Lung (tissue), 11 donors: ENCODE measurements at regions not wholly inside any gene's neighbourhood (a gene's known extent, or its start where the extent isn't known, plus 50 kb on each side); places are given as distances from the start of the nearest gene placed in this dataset.

Experiments
- ATAC-seq: fragments of 200-7000 bp; cut with Tn5 transposase; one replicate; pipeline ENCODE4 v1.9.1; 2020; ENCODE audit warnings: moderate number of reproducible peaks; ENCODE audit not compliant: insufficient read depth, low FRiP score
- DNase-seq, 3 donors: peaks; one replicate each; pipeline ENCODE4 v3.0.0-alpha.2; 2013 to 2017
- H3K27ac ChIP-seq, 2 donors: one replicate each; pipeline ENCODE4 v1.5.1; 2013; ENCODE audit warnings: mild to moderate bottlenecking in 2 of 2, moderate library complexity in 2 of 2, control low read depth in 1 of 2, inconsistent platforms in 1 of 2, low read depth in 1 of 2, low read length in 1 of 2
- H3K27me3 ChIP-seq, 3 donors: one replicate each; pipeline ENCODE4 v1.5.1; 2013; ENCODE audit warnings: low read length in 2 of 3; ENCODE audit not compliant: control insufficient read depth in 3 of 3, insufficient read depth in 3 of 3
- H3K36me3 ChIP-seq, 4 donors: one replicate each; pipeline ENCODE4 v1.5.1; 2013; ENCODE audit warnings: low read length in 4 of 4, mild to moderate bottlenecking in 1 of 4, moderate library complexity in 1 of 4; ENCODE audit not compliant: control insufficient read depth in 4 of 4, insufficient read depth in 4 of 4
- H3K4me1 ChIP-seq, 5 donors: one replicate each; pipeline ENCODE4 v1.5.1; 2013; ENCODE audit warnings: low read length in 5 of 5, mild to moderate bottlenecking in 2 of 5, moderate library complexity in 1 of 5; ENCODE audit not compliant: control insufficient read depth in 5 of 5, insufficient read depth in 5 of 5
- H3K4me3 ChIP-seq: one replicate; pipeline ENCODE4 v1.5.1; 2013; ENCODE audit warnings: mild to moderate bottlenecking, control low read depth, moderate library complexity
- H3K9ac ChIP-seq, 2 donors: one replicate each; pipeline ENCODE4 v1.5.1; 2013; ENCODE audit warnings: low read length in 2 of 2, control low read depth in 1 of 2; ENCODE audit not compliant: insufficient read depth in 1 of 2
- H3K9me3 ChIP-seq, 4 donors: one replicate each; pipeline ENCODE4 v1.5.1; 2013; ENCODE audit warnings: low read length in 3 of 4, mild to moderate bottlenecking in 1 of 4, moderate library complexity in 1 of 4; ENCODE audit not compliant: control insufficient read depth in 4 of 4, insufficient read depth in 3 of 4
- WGBS, 2 donors: extraction: QIAGEN DNeasy Blood & Tissue Kit; methylation state at CpG; one replicate each; pipeline ENCODE4 v1.1.7; 2013; 5-methylcytosine and 5-hydroxymethylcytosine counted together
- TF ChIP-seq, protein P1 (sequence below): IDR thresholded peaks from 2 replicates; pipeline ENCODE4 v1.5.1; 2012; ENCODE audit warnings: mild to moderate bottlenecking; ENCODE audit errors: control extremely low read depth, extremely low read depth
- donor health status: control.
- donor health status: control.
- donor health status: Bipolar disorder and iron deficiency.
- donor health status: healthy.
- donor health status: DM: yes; HTN: yes; CAD: no.

DNA sequence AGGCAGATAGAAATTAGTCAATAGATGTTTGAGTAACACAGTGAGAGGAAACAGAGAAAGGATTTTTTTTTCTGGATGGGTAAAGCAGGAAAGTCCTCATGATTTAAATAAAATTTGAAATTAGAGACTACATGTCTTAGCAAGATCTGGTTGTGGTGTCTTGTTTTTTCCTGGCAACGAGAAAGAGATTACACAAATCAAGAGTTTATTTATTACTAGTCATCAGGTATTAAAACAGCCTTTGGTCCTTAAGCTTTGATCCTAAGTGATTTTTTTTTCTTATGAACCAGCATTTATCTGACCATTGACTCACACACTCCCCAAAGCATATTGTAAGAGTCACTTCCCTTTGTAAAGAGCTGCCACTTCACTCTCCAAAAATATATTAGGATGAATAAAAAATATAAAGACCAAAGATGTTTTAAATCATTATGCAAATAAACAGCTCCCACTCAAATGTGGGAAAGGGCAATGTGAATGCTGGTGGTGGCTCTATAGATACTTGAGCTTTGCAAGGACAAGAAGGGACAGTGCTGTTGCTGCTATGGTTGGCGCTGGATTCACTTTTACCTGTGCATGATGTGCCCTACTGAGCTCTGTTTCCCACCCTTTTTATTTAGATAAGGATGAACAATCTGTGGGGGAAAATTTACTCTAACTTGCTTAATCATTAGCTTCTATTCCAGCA lies 1726.5 kb downstream of the MAT2B start:
- Histone ChIP-seq H3K4me3 (no peak overlapping the region), H3K4me1 (peaks cover 0 to 9% (median 0%) of the 10 kb centered on the region in 5 donors), H3K9me3 (peaks cover 0 to 3% (median 0%) of the 10 kb centered on the region in 4 donors), H3K36me3 (no peaks in the 10 kb centered on the region), H3K27ac (no peak overlapping the region), H3K27me3 (no peaks in the 10 kb centered on the region), H3K9ac (no peak overlapping the region)
- no peak for ATAC-seq
- 61 to 86% methylated on average over 2 of the region's 2 CpGs for WGBS, 2 donors
- TF ChIP-seq, protein P1, sequence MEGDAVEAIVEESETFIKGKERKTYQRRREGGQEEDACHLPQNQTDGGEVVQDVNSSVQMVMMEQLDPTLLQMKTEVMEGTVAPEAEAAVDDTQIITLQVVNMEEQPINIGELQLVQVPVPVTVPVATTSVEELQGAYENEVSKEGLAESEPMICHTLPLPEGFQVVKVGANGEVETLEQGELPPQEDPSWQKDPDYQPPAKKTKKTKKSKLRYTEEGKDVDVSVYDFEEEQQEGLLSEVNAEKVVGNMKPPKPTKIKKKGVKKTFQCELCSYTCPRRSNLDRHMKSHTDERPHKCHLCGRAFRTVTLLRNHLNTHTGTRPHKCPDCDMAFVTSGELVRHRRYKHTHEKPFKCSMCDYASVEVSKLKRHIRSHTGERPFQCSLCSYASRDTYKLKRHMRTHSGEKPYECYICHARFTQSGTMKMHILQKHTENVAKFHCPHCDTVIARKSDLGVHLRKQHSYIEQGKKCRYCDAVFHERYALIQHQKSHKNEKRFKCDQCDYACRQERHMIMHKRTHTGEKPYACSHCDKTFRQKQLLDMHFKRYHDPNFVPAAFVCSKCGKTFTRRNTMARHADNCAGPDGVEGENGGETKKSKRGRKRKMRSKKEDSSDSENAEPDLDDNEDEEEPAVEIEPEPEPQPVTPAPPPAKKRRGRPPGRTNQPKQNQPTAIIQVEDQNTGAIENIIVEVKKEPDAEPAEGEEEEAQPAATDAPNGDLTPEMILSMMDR: no peak
- DNase-seq: no peak

GRCh38 chr5:165232509-165233028 lies 1727.2 kb downstream of the MAT2B start:
- no peak overlapping the region for H3K27ac ChIP-seq
- H3K4me3 ChIP-seq: no peak overlapping the region
- no peak overlapping the region for H3K9ac ChIP-seq
- H3K9me3 ChIP-seq: peaks cover 0 to 3% (median 0%) of the 10 kb centered on the region in 4 donors
- TF ChIP-seq, protein P1: no peak
- H3K36me3 ChIP-seq: no peaks in the 10 kb centered on the region
- H3K27me3 ChIP-seq: no peaks in the 10 kb centered on the region
- WGBS, 2 donors: 49 to 79% methylated on average over 4 of the region's 4 CpGs
- ATAC-seq (no peak), DNase-seq (peak in 2 of 3 donors; percentile 74 to 81)
- peaks cover 0 to 9% (median 0%) of the 10 kb centered on the region in 5 donors for H3K4me1 ChIP-seq

DNA sequence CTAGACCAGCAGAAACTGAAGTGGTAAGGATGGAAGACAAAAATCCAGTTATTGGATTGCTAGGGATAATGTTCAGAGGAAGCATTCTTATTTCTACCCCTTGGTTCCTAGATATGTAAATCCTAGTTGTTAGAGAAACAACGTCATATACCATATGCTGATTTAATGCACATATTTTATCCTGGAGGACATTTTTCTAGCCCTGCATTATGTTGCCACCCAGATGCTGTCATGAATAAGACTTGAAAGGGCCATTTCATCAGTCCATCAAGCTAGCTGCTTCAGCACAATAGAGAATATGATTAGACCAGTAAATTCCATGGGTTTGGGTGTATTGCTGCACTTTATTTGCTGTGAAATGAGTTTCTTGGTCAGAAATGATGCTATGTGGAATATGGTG lies 1736.4 kb downstream of the MAT2B start:
- no peak overlapping the region for H3K27ac ChIP-seq

More for the DNA sequence above, 1736.4 kb downstream of the MAT2B start:
- Histone ChIP-seq H3K9ac (no peak overlapping the region), H3K4me1 (peaks cover 0 to 3% (median 0%) of the 10 kb centered on the region in 5 donors), H3K36me3 (no peaks in the 10 kb centered on the region), H3K4me3 (no peak overlapping the region), H3K27me3 (no peaks in the 10 kb centered on the region), H3K9me3 (no peaks in the 10 kb centered on the region)
- ATAC-seq (no peak), DNase-seq (no peak)
- 94 to 100% methylated on average over 1 of the region's 1 CpG for WGBS, 2 donors
- TF ChIP-seq, protein P1: no peak
